ENCODE measurements at regions not wholly inside any gene's neighbourhood (a gene's known extent, or its start where the extent isn't known, plus 50 kb on each side); places are given as distances from the start of the nearest gene placed in this dataset.

DNA sequence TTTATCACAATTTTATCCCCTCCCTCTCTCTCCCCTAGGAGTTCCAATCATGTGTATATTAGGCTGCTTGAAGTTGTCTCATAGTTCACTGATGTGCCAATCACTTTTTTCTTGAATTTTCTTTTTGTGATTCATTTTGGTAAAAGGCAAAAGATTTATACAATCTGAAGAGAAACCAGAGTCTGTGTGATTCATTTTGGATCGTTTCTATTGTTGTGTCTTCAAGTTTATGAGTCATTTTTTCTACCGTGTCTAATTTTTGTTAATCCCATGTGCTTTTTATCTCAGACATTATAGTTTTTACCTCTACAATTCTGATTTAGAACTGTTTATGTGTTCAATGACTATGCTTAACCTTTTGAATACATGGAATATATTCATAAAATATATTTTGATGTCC is 483.9 kb upstream of the AUTS2 start:
- Histone ChIP-seq H3K18ac (ENCODE audit: extremely low read depth, low read length) (no peak overlapping the region), H4K91ac (replicated peaks; ENCODE audit: insufficient read length, low read length) (no peak overlapping the region), H3K27me3 (replicated peaks in 1 of 4; ENCODE audit: control insufficient read depth in 3 of 4, extremely low read depth in 1 of 4, insufficient read depth in 3 of 4, low read length in 3 of 4) (no peaks in the 10 kb centered on the region), H3K9me3 (ENCODE audit: insufficient read depth in 2 of 2, low read depth in 1 of 2, low read length in 1 of 2) (no peaks in the 10 kb centered on the region), H3K79me2 (ENCODE audit: control insufficient read depth in 1 of 2, insufficient read depth in 2 of 2, low read length in 2 of 2) (no peaks in the 10 kb centered on the region), H2BK120ac (replicated peaks; ENCODE audit: low read depth, low read length) (no peak overlapping the region), H3K23me2 (ENCODE audit: low read depth, low read length) (no peaks in the 10 kb centered on the region), H2AK5ac (ENCODE audit: low read depth, low read length) (no peak overlapping the region), H3K23ac (ENCODE audit: insufficient read length) (no peak overlapping the region), H3K79me1 (ENCODE audit: low read depth, low read length) (no peaks in the 10 kb centered on the region), H3K56ac (replicated peaks; ENCODE audit: insufficient read length, low read depth, low read length) (no peak overlapping the region), H2BK5ac (ENCODE audit: low read depth, low read length) (no peak overlapping the region), H3K27ac (ENCODE audit: low read depth, low read length) (no peak overlapping the region), H2BK12ac (ENCODE audit: low read depth, low read length) (no peak overlapping the region), H3K4me1 (replicated peaks in 1 of 4; ENCODE audit: control insufficient read depth in 3 of 4, insufficient read depth in 4 of 4, low read length in 3 of 4) (peaks cover 0 to under 1% (median 0%) of the 10 kb centered on the region in 4 experiments; a peak in 1 of 7 replicates), H2AFZ (ENCODE audit: low read length) (no peak overlapping the region), H2BK15ac (ENCODE audit: low read length) (no peak overlapping the region), H4K20me1 (replicated peaks in 1 of 2; ENCODE audit: control insufficient read depth in 1 of 2, insufficient read depth in 2 of 2, low read length in 2 of 2) (no peaks in the 10 kb centered on the region), H3K4ac (replicated peaks; ENCODE audit: insufficient read length, low read depth, low read length) (no peak overlapping the region), H3K14ac (ENCODE audit: insufficient read length) (no peak overlapping the region), H3K9ac (replicated peaks in 1 of 4; ENCODE audit: extremely low read depth in 1 of 4, low read depth in 3 of 4, low read length in 3 of 4) (no peak overlapping the region), H4K8ac (ENCODE audit: extremely low read depth, insufficient read depth, low read length) (no peak overlapping the region), H3K4me3 (ENCODE audit: extremely low read depth in 1 of 4, insufficient read depth in 2 of 4, low read depth in 3 of 4, low read length in 4 of 4) (no peak overlapping the region), H2BK20ac (ENCODE audit: low read length) (no peak overlapping the region), H4K5ac (ENCODE audit: insufficient read length, low read depth, low read length) (no peak overlapping the region), H3K36me3 (ENCODE audit: control insufficient read depth in 2 of 4, insufficient read depth in 4 of 4, low read length in 3 of 4) (no peaks in the 10 kb centered on the region), H3K4me2 (ENCODE audit: insufficient read depth in 1 of 2, low read depth in 2 of 2, low read length in 2 of 2) (no peak overlapping the region)
- FAIRE-seq (no peak), DNase-seq (ENCODE audit: low read depth in 1 of 2, low spot score in 2 of 2) (no peak)
- 86% methylated on average over 2 of the region's 2 CpGs; no CpG with 5 or more reads in 1 of the 2 experiments for WGBS, 2 experiments (ENCODE audit: extremely low coverage in 1 of 2, insufficient coverage in 1 of 2, insufficient read length in 1 of 2, insufficient replicate concordance in 2 of 2, low coverage in 1 of 2, low lambda C conversion rate in 2 of 2, missing lambda C conversion rate in 1 of 2)
- ChIA-PET POLR2A (ENCODE audit: partially characterized antibody) (no interaction called here), CTCF (ENCODE audit: partially characterized antibody) (no interaction called here)
- TF ChIP-seq HDAC2 (IDR thresholded peaks at IDR 0.05; ENCODE audit: borderline replicate concordance in 1 of 2, low read depth in 2 of 2, low read length in 2 of 2) (no peak), CBX5 (IDR thresholded peaks at IDR 0.05; ENCODE audit: low read depth, low read length) (no peak), GTF2F1 (IDR thresholded peaks at IDR 0.05; ENCODE audit: borderline replicate concordance, low read depth, low read length) (no peak), JUN (IDR thresholded peaks at IDR 0.05; ENCODE audit: low read depth, low read length) (no peak), ASH2L (IDR thresholded peaks at IDR 0.05; ENCODE audit: low read length) (no peak), TAF7 (optimal IDR thresholded peaks at IDR 0.05; ENCODE audit: borderline replicate concordance, low read depth, low read length) (no peak), RBBP5 (IDR thresholded peaks at IDR 0.05; ENCODE audit: borderline replicate concordance, low read depth, low read length) (no peak), SUZ12 (IDR thresholded peaks at IDR 0.05; ENCODE audit: low read length) (no peak), ZNF274 (IDR thresholded peaks at IDR 0.05; ENCODE audit: borderline replicate concordance, extremely low read depth, low read length) (no peak), KDM1A (IDR thresholded peaks at IDR 0.05; ENCODE audit: borderline replicate concordance, low read length) (no peak), HDAC6 (IDR thresholded peaks at IDR 0.05; ENCODE audit: low read depth, low read length) (no peak), E2F6 (IDR thresholded peaks at IDR 0.05) (no peak), EGR1 (IDR thresholded peaks at IDR 0.05; ENCODE audit: borderline replicate concordance, low read depth, low read length) (no peak)
- TF ChIP-seq, protein P1, sequence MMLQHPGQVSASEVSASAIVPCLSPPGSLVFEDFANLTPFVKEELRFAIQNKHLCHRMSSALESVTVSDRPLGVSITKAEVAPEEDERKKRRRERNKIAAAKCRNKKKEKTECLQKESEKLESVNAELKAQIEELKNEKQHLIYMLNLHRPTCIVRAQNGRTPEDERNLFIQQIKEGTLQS (IDR thresholded peaks at IDR 0.05; ENCODE audit: insufficient read depth, low read depth, low read length) = no peak

Data from H1 (cell line).